Chondrocyte (in vitro differentiated cells): ENCODE measurements at regions not wholly inside any gene's neighbourhood (a gene's known extent, or its start where the extent isn't known, plus 50 kb on each side); places are given as distances from the start of the nearest gene placed in this dataset.
A peak's percentile ranks its signal among the peaks of the same experiment; 100 is the strongest.

ENCODE experiments used
- DNase-seq: peaks from one replicate; pipeline ENCODE4 v3.0.0; 2021; ENCODE audit warnings: mixed read lengths, low spot score
- H3K27ac Mint-ChIP-seq: one replicate; pipeline ENCODE4 v1.8.0; 2021; ENCODE audit warnings: mild to moderate bottlenecking, moderate library complexity, mixed read lengths; ENCODE audit not compliant: unreplicated experiment
- H3K27me3 Mint-ChIP-seq: 2 replicates; pipeline ENCODE4 v1.8.0; 2021; ENCODE audit warnings: low read depth, mixed read lengths
- H3K36me3 Mint-ChIP-seq: 2 replicates; pipeline ENCODE4 v1.8.0; 2021; ENCODE audit warnings: low read depth, mixed read lengths
- H3K4me1 Mint-ChIP-seq: 2 replicates; pipeline ENCODE4 v1.8.0; 2021; ENCODE audit warnings: low read depth, mild to moderate bottlenecking, mixed read lengths
- H3K4me3 Mint-ChIP-seq: one replicate; pipeline ENCODE4 v1.8.0; 2021; ENCODE audit warnings: mild to moderate bottlenecking, moderate library complexity, mixed read lengths; ENCODE audit not compliant: unreplicated experiment
- H3K9me3 Mint-ChIP-seq: 2 replicates; pipeline ENCODE4 v1.8.0; 2021; ENCODE audit warnings: low read depth, mixed read lengths
- CTCF ChIP-seq: fragments of 200-600 bp; sonication (generic); IDR thresholded peaks from 2 replicates; pipeline ENCODE4 v1.5.0; 2021; ENCODE audit warnings: antibody characterized with exemption, mild to moderate bottlenecking, moderate library complexity

- no peak for TF ChIP-seq CTCF
- DNase-seq = peak; percentile 57
- Mint-ChIP-seq H3K4me3 (no peak overlapping the region), H3K9me3 (no peaks in the 10 kb centered on the region), H3K27ac (peak overlapping the region; percentile 17), H3K36me3 (no peaks in the 10 kb centered on the region), H3K27me3 (no peaks in the 10 kb centered on the region), H3K4me1 (peaks cover 42% of the 10 kb centered on the region)
Measured at GRCh38 chr2:128638341-128639119, 319.9 kb upstream of the HS6ST1 start.

DNA sequence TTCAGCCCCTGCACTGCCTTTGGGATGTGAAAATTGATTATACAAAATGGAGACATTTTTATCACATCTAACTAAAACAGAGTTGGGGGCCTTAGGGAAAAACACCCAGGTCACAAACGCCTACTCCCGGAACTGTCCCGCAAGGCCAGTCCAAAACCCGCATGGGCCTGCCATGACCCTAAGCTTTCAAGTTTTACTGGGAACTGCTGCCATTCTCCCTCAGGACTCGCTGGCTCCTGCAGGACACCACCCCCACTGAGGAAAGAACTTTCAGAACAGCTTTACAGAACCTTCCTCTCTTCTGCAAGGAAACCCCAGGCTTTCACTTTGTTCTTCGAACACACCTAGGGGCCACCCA lies 320.4 kb upstream of the HS6ST1 start:
- Mint-ChIP-seq H3K9me3 (no peaks in the 10 kb centered on the region), H3K36me3 (no peaks in the 10 kb centered on the region), H3K4me1 (peaks cover 37% of the 10 kb centered on the region), H3K4me3 (no peak overlapping the region), H3K27ac (peak overlapping the region; percentile 17), H3K27me3 (no peaks in the 10 kb centered on the region)
- no peak for DNase-seq
- no peak for TF ChIP-seq CTCF

DNA sequence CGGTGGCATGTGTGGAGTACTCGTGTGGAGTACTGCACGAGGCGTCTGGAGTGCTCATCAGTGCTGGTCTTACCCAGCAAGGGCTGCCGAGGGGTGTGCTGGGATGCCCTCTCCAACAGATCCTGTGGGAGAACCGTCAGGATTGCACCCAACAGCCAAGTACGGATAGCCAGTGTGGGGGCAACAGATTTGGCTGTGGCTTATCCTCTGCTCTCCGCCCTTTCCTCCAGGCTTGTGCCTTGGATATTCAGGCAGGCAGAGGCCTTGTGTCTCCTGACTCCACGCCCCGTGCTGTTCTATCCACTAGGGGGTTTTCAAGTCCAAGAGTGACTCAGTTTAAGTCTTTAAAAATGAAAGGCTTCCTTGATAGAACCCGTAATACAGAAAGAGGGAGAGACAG lies 321.0 kb upstream of the HS6ST1 start:
- Mint-ChIP-seq H3K4me1 (peaks cover 37% of the 10 kb centered on the region), H3K27me3 (no peaks in the 10 kb centered on the region), H3K9me3 (no peaks in the 10 kb centered on the region), H3K4me3 (no peak overlapping the region), H3K27ac (no peak overlapping the region), H3K36me3 (no peaks in the 10 kb centered on the region)
- peak; percentile 68 for DNase-seq
- TF ChIP-seq CTCF = no peak

- no peaks in the 10 kb centered on the region for H3K9me3 Mint-ChIP-seq
- no peak for TF ChIP-seq CTCF
- no peak overlapping the region for H3K4me3 Mint-ChIP-seq
- peaks cover 35% of the 10 kb centered on the region for H3K4me1 Mint-ChIP-seq
- DNase-seq = no peak
- peaks cover under 1% of the 10 kb centered on the region for H3K27me3 Mint-ChIP-seq
- H3K27ac Mint-ChIP-seq = no peak overlapping the region
- no peaks in the 10 kb centered on the region for H3K36me3 Mint-ChIP-seq
Measured at GRCh38 chr2:128640166-128640844, 321.6 kb upstream of the HS6ST1 start.

DNA sequence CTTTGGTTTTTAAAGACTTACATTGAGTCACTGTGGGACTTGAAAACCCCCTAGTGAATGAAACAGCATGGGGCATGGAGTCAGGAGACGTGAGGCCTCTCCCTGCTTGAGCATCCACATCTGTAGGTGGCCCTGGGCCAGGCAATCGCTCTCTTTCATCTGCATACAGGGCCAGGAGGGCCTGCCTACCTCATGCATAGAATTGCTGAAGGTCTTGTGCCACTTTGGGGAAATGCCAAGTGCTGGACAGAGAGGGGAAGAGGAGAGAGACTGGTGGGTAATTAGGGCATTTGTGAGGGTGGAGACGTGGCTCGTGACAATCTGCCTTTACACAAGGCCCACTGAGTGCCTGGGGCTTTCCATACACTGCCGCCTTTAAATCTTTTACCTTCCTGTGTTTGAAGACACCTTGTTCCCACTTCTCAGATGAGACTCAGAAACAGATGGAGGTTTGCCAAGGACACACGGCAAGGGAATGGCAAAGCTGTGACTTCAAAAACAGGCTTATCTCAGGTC lies 322.2 kb upstream of the HS6ST1 start:
- Mint-ChIP-seq H3K27me3 (peaks cover 4% of the 10 kb centered on the region), H3K9me3 (no peaks in the 10 kb centered on the region), H3K4me3 (no peak overlapping the region), H3K4me1 (peaks cover 33% of the 10 kb centered on the region), H3K27ac (no peak overlapping the region), H3K36me3 (no peaks in the 10 kb centered on the region)
- no peak for DNase-seq
- no peak for TF ChIP-seq CTCF
